Endodermal cell (in vitro differentiated cells): ENCODE measurements at regions not wholly inside any gene's neighbourhood (a gene's known extent, or its start where the extent isn't known, plus 50 kb on each side); places are given as distances from the start of the nearest gene placed in this dataset.
A peak's percentile ranks its signal among the peaks of the same experiment; 100 is the strongest.

Source experiments
- DNase-seq: peaks from one replicate; pipeline ENCODE4 v3.0.0-alpha.2; 2017
- H3K27ac ChIP-seq: 2 replicates; pipeline ENCODE4 v1.5.1; 2013; ENCODE audit warnings: mild to moderate bottlenecking, low read depth, low read length, moderate library complexity
- H3K27me3 ChIP-seq: 2 replicates; pipeline ENCODE4 v1.6.1; 2013; ENCODE audit warnings: mild to moderate bottlenecking, low read length, moderate library complexity; ENCODE audit not compliant: insufficient read depth, control insufficient read depth, poor library complexity, severe bottlenecking
- H3K36me3 ChIP-seq: 2 replicates; pipeline ENCODE4 v1.7.0; 2013; ENCODE audit warnings: mild to moderate bottlenecking, low read length, moderate library complexity; ENCODE audit not compliant: control insufficient read depth, insufficient read depth
- H3K4me1 ChIP-seq: one replicate; pipeline ENCODE4 v1.7.0; 2013; ENCODE audit warnings: low read length; ENCODE audit not compliant: control insufficient read depth, insufficient read depth
- H3K4me3 ChIP-seq: 2 replicates; pipeline ENCODE4 v1.5.1; 2013; ENCODE audit warnings: mild to moderate bottlenecking, low read length, moderate library complexity
- H3K9ac ChIP-seq: 2 replicates; pipeline ENCODE4 v1.6.1; 2013; ENCODE audit warnings: mild to moderate bottlenecking, low read length, moderate library complexity; ENCODE audit not compliant: poor library complexity, severe bottlenecking; ENCODE audit errors: extremely low read depth
- H3K9me3 ChIP-seq: 2 replicates; pipeline ENCODE4 v1.6.1; 2013; ENCODE audit warnings: mild to moderate bottlenecking, low read length, moderate library complexity; ENCODE audit not compliant: control insufficient read depth
- H3K27ac Mint-ChIP-seq: 2 replicates; pipeline ENCODE4 v1.8.0; 2020; ENCODE audit warnings: mixed read lengths
- H3K27me3 Mint-ChIP-seq: 2 replicates; pipeline ENCODE4 v1.8.0; 2021; ENCODE audit warnings: mild to moderate bottlenecking, mixed read lengths; ENCODE audit not compliant: insufficient read depth
- H3K36me3 Mint-ChIP-seq: 2 replicates; pipeline ENCODE4 v1.8.0; 2020; ENCODE audit warnings: low read depth, mixed read lengths
- H3K4me1 Mint-ChIP-seq: 2 replicates; pipeline ENCODE4 v1.8.0; 2020; ENCODE audit warnings: mixed read lengths
- H3K4me3 Mint-ChIP-seq: 2 replicates; pipeline ENCODE4 v1.8.0; 2020; ENCODE audit warnings: mild to moderate bottlenecking, moderate library complexity, mixed read lengths
- H3K9me3 Mint-ChIP-seq: 2 replicates; pipeline ENCODE4 v1.8.0; 2020; ENCODE audit warnings: mild to moderate bottlenecking, mixed read lengths
- WGBS, 2 experiments: methylation state at CpG; one replicate each; pipeline versions ENCODE4 v1.1.5 to v1.1.7; 2013; ENCODE audit warnings: missing lambda C conversion rate in 2 of 2, mixed read lengths in 1 of 2; ENCODE audit not compliant: insufficient coverage in 1 of 2, insufficient read length in 1 of 2; 5-methylcytosine and 5-hydroxymethylcytosine counted together
- TF ChIP-seq, protein P1 (sequence below): fragments of 200-600 bp; sonication (generic); conservative IDR thresholded peaks from 2 replicates; pipeline ENCODE4 v1.5.0; 2021; ENCODE audit warnings: antibody characterized with exemption, mild to moderate bottlenecking

DNA sequence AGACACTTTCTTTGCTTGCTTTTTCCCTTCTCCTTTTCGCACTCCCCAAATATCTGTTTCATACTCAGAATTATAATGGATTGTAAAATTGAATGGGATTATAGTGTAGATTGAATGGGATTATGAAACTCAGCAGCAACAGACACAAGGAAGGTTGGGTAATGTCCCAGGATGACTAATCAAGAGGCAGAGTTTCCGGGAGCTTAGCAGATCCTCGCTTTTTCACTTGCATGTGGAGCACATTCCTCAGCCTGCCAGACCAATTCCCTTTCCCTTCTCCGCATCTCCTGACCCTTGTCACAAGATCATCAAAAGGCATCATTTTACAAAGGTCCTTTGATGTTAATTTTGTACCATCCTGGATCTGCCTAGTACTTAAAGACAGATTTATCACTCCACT, 55.1 kb upstream of the SLC1A1 start:
- H3K4me3 Mint-ChIP-seq: no peak overlapping the region
- no peaks in the 10 kb centered on the region for H3K36me3 ChIP-seq
- H3K27me3 Mint-ChIP-seq: peaks cover 5% of the 10 kb centered on the region
- no peak overlapping the region for H3K27ac ChIP-seq
- peaks cover 11% of the 10 kb centered on the region for H3K9me3 Mint-ChIP-seq
- DNase-seq: no peak
- no peaks in the 10 kb centered on the region for H3K36me3 Mint-ChIP-seq
- 95 to 97% methylated on average over 3 of the region's 4 CpGs for WGBS, 2 experiments
- no peak overlapping the region for H3K9ac ChIP-seq
- TF ChIP-seq, protein P1, sequence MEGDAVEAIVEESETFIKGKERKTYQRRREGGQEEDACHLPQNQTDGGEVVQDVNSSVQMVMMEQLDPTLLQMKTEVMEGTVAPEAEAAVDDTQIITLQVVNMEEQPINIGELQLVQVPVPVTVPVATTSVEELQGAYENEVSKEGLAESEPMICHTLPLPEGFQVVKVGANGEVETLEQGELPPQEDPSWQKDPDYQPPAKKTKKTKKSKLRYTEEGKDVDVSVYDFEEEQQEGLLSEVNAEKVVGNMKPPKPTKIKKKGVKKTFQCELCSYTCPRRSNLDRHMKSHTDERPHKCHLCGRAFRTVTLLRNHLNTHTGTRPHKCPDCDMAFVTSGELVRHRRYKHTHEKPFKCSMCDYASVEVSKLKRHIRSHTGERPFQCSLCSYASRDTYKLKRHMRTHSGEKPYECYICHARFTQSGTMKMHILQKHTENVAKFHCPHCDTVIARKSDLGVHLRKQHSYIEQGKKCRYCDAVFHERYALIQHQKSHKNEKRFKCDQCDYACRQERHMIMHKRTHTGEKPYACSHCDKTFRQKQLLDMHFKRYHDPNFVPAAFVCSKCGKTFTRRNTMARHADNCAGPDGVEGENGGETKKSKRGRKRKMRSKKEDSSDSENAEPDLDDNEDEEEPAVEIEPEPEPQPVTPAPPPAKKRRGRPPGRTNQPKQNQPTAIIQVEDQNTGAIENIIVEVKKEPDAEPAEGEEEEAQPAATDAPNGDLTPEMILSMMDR: no peak
- peaks cover 8% of the 10 kb centered on the region for H3K9me3 ChIP-seq
- H3K4me1 Mint-ChIP-seq: peaks cover 8% of the 10 kb centered on the region
- no peak overlapping the region for H3K4me3 ChIP-seq
- no peak overlapping the region for H3K27ac Mint-ChIP-seq
- H3K4me1 ChIP-seq: no peaks in the 10 kb centered on the region
- H3K27me3 ChIP-seq: no peaks in the 10 kb centered on the region

DNA sequence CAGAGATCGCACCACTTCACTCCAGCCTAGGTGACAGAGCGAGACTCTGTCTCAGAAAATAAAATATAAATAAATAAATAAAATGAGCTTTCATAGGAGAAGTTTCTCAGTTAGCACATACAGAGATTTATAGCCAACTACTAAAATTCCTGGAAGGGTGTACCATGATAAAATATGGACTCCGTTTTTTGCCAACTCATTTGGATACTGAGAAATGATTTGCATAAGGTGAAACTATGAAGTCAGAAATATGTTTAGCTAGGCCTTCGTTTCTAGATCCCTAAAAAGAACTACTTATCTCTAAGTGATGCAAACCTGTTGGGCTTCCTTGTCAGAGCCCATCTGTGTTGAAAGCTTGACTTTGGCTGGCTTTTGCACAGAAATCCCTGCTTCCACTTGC, 56.9 kb upstream of the SLC1A1 start:
- H3K36me3 Mint-ChIP-seq: no peaks in the 10 kb centered on the region
- Histone ChIP-seq H3K4me3 (no peak overlapping the region), H3K9ac (no peak overlapping the region), H3K36me3 (no peaks in the 10 kb centered on the region), H3K9me3 (no peaks in the 10 kb centered on the region), H3K27ac (no peak overlapping the region), H3K4me1 (no peaks in the 10 kb centered on the region), H3K27me3 (peaks cover 17% of the 10 kb centered on the region)
- DNase-seq: no peak
- peaks cover 12% of the 10 kb centered on the region for H3K27me3 Mint-ChIP-seq
- no peak overlapping the region for H3K27ac Mint-ChIP-seq
- no peaks in the 10 kb centered on the region for H3K9me3 Mint-ChIP-seq
- TF ChIP-seq, protein P1: no peak
- WGBS, 2 experiments: 97 to 100% methylated on average over 1 to 3 of the region's 4 CpGs
- H3K4me3 Mint-ChIP-seq: no peak overlapping the region
- H3K4me1 Mint-ChIP-seq: peaks cover 13% of the 10 kb centered on the region

DNA sequence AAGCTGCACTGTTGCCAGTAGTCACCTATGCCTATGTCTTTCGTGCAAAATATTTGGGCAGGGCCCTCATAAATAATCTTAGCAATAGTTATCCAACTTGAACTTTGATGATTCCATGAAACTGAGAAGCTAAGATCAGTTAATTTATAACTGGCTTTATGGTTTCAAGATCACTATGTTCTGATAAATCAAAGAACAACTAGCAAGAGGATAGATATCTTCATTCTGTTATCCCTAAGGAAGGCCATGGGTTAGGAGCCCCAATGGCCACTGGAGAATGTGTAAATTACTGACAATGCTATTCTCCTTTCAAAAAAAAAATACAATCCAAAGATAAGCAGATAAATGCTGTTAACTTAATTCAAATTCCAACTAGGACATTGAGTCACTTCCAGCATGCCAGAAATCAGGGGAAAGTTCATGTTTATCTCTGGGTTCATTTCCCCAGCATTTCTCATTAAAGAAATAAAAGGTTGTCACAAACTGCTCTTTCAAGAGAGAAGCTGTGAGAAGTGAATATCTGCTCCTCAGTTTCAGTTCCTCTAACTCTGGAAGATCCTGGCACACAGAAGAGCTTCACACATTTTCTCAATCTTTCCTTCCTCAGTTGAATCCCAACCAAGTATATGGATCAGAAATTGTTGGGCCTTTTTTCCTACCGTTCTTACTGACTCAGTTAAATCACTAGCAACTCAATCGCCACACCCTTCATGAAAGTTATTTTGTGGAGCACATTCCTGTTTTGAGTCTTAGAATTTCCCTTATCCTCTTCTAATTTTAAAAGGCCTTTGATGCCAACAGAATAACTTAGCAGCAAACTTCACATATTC, 59.6 kb upstream of the SLC1A1 start:
- no peaks in the 10 kb centered on the region for H3K9me3 Mint-ChIP-seq
- H3K4me3 Mint-ChIP-seq: no peak overlapping the region
- H3K36me3 Mint-ChIP-seq: no peaks in the 10 kb centered on the region
- H3K27me3 Mint-ChIP-seq: peaks cover 30% of the 10 kb centered on the region
- H3K4me1 Mint-ChIP-seq: peaks cover 13% of the 10 kb centered on the region
- Histone ChIP-seq H3K9ac (no peak overlapping the region), H3K9me3 (no peaks in the 10 kb centered on the region), H3K27ac (no peak overlapping the region), H3K27me3 (peaks cover 37% of the 10 kb centered on the region), H3K4me1 (no peaks in the 10 kb centered on the region), H3K36me3 (no peaks in the 10 kb centered on the region), H3K4me3 (no peak overlapping the region)
- DNase-seq: no peak
- TF ChIP-seq, protein P1: peak; percentile 12
- WGBS, 2 experiments: 86 to 92% methylated on average over 1 to 3 of the region's 3 CpGs
- no peak overlapping the region for H3K27ac Mint-ChIP-seq
